ENCODE measurements at regions not wholly inside any gene's neighbourhood (a gene's known extent, or its start where the extent isn't known, plus 50 kb on each side); places are given as distances from the start of the nearest gene placed in this dataset.

DNA sequence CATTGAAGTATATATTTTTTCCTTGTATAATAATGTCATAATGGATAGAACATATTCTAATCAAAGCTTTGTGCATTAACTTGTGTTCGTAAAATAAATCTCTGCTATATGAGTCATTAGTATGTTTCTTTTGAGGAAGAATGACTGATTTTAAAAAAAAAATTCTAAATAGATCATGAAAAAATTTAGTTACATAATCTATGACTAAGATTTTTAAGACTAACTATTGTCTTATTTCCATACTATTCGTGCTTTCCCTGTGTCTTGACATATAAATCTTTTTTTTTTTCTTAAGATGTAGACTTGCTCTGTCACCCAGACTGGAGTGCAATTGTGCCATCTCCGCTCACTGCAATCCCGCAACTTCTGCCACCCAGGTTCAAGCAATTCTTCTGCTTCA, 226.1 kb downstream of the DSEL start:
- no peak for DNase-seq (ENCODE audit: low spot score)

DNA sequence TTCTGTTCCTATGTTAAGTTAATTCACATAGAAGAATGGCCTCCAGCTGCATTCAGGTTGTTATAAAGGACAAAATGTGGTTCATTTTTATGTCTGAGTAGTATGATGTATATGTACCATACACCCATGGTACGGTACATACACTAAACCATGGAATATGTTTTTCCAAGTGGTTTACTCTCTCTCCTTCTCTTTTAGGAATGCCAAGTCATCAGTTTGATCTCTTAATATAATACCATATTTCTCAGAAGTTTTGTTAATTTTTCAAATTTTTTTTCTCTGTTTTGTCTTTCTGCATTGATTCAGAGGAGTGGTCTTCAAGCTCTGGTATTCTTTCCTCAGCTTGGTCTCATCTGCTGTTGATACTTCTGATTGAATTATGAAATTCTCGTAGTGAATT, 230.9 kb downstream of the DSEL start:
- no peak for DNase-seq (ENCODE audit: low spot score)

DNA sequence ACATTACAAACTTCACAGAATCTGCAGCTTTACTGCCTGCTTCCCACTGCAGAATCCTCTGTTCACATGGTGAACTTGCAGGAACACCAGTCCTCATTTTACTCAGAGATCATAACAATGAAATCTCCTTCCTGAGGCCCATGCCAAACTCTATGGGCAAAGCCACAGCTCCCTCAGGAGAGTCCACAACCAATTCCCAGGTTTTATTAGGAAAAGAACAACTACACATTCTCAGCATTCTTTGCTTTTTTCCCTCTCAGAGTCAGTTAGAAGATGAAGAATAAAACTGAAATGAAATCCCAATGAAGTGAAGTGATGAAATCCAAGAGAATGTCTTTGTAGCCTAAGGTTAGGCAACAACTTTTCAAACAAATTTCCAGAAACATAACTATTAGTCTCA, 233.7 kb downstream of the DSEL start:
- no peak for DNase-seq (ENCODE audit: low spot score)

DNA sequence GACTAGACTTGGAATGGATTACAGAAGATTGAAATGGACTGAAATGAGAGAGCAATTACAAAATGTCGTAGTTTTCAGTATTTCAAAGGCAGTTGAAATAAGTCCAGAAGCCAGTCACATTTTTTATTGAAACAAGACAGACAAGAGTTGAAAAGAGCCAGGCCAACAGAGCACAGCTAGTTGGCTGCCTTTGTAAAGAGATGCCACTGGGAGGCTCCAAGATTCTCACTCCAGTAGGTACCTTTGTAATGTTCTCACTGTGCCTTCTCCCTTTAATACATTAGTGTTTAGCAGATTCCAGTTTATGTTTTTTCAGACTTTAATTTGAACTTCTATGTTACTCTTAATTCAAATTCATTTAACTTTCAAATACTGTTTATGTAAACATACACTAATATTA, 234.8 kb downstream of the DSEL start:
- DNase-seq (ENCODE audit: low spot score): no peak

DNA sequence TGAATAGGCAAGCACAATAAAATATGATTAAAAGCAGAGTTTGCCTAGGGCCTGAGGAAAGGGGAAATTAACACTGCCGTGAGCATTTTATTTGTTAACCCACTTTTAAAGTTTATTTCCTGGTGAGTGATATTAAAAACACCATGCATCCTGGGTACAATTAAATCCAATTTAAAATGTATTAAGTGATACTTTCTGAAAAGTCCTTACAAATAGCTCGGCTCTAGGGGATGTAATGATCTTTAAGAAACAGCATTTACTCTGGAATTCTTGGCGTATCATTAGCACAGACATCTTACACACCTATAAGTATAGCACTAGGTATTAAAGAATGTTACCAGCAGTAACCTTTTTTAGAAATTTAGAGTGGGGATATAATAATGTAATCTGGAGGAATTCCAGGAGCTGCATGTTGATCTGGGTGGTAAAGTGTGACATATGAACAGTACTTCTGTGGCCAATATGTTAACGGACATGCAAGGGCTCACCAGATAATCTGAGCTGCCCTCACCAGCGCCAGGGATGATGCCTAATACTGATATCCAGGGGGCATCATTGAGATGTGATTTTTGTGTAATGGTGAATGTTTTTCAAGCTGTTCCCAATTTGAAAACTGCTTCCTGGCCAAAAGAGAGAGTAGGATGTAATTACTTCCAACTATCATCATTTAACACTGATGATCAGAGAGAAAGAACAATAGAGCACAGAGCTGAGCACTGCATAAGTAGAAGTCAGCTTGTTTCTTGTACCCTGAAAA, 235.9 kb downstream of the DSEL start:
- DNase-seq (ENCODE audit: low spot score): no peak

DNA sequence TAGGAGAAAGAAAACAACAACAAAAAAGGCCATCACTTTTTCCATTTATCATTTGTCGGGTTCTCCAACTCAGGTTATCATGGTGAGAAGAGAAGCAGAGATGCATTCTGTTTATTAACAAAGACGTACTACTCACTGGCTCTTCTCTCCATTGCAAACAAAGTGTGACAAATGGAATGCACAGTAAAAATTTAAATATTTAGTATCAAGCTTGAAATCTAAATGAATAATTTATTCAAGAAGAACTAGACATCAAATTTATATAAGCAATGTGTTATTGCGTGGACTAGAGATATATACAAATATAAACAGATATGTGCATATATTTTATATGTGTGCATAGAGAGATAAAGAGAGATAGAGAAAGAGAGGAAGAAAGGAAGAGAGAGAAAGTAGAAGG, 236.5 kb downstream of the DSEL start:
- DNase-seq (ENCODE audit: low spot score): no peak

DNA sequence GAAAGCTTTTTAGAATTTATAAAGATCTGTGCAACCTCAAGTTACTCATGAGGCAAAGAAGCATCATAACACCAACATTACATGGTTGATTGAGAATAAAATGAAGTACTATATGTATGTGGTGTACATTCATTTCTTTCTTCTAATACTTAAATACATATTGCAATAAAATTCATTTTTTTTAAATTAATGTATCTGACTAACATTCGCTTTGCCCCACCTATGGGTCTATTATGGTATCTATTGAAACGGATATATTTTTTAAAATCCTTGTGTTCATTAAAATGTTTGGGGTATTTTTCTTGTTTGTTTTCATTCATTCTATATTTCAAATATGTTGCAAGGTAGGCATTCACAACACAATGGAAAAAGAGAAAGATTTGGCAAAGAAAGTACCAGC, 237.5 kb downstream of the DSEL start:
- no peak for DNase-seq (ENCODE audit: low spot score)

DNA sequence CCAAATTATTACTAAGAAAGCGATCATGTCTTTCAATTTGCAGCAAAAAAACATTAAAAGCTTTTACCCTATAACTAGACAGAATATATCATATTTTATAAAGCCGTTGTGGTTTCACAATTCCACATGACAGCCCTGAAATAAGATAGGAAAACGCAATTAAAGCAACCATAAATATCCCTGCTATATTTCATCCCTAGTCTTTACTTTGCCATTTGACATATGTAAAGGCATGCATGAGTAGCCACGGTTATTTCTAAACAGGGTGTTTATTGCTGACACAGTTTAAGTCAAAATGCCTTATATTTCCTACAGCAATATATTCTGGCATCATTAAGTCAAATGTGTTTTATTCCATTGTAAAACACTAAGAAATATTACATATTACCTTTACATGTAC, 239.9 kb downstream of the DSEL start:
- DNase-seq (ENCODE audit: low spot score): no peak

DNA sequence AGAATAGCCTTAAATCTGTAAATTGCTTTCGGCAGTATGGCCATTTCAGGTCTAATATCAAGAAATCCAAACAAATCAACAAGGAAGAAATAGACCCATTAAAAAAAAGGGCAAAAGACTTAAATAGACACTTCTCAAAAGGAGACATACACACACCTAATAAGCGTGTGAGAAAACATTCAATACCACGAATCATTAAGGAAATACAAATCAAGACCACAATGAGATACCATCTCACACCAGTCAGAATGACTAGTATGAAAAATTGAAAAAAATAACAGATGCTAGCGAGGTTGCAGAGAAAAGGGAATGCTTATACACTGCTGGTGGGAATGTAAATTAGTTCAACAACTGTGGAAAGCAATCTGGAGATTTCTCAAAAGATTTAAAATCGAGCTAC, 243.2 kb downstream of the DSEL start:
- no peak for DNase-seq (ENCODE audit: low spot score)

DNA sequence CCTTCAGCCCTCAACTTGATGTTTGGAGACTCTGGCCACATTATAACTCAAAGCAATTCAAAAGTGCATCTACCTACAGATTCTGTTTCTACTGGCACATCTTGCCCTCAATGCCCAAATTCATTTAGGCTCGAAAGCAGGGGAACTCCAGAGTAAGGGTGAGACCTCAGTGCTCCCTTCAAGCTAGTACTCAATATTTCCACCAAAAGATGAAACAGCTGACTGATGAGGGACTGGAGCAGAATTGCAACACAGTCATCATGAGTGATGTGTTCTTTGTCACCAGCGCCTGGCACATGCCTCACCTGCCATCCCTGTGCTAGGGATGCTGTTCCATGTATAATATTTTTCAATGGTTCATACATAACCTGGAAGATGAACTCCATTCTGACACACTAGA, 247.3 kb downstream of the DSEL start:
- no peak for DNase-seq (ENCODE audit: low spot score)

DNA sequence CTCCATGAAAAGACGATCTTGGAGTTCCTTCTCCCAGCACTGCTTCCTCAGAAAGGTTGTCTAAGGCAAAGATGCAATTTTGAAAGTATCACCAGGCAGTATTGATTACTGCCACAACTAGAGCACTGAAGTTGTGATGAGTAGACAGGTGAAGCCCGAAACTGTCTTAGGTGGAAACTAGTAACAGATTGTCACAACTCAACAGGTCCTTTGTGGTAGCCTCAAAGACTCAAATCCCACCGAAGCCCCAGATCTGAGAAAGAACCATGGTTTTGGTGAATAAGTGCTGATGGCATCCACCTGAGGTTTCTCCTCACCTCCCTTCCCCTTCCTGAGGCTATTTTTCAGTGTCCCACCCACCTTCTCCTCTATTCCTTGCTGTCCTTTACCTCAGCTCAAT, 248.0 kb downstream of the DSEL start:
- DNase-seq (ENCODE audit: low spot score): no peak

DNA sequence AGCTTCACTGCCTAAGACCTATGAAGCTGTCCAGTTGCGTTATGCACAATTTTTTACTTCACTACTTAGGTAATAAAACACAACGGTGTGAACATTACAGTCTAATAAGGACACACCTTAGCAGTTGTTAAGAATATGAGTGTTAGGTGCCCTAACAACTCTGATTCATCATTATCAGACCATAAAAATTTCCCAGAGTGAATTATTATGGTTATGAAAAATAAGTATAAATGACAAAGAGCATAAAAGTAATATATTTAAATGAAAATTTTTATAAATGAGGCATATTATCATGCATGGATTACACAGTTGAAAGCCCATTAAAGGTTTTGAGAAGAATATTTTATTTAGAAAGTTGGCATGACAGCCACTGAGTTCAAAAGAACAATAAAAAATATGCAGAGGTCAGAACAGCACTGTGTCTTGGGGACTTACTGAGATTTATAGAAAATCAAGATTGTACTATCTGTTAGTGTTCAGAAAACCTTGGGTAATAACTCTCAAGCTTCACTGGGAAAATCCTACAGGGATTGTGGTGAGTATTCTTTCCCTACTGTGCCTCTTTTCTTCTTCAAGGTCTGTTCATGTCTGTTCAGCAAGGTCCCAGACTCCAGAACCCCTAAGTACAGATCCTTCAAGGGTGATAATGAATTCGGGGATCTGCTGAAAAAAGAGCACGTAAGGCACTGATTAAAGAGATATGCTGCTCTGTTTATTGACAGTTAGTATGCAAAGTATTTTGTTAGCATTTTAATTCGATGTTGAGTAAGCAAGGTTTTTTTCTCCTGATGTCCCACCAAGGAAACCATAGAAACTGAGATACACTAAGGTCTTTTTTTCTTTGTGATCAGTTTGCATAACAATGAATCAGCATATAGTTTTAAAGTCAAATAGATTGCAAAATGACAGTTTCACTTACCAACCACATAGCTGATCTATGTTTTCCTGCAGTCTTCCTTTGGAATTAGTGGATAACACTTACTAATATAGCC, 250.0 kb downstream of the DSEL start:
- no peak for DNase-seq (ENCODE audit: low spot score)

DNA sequence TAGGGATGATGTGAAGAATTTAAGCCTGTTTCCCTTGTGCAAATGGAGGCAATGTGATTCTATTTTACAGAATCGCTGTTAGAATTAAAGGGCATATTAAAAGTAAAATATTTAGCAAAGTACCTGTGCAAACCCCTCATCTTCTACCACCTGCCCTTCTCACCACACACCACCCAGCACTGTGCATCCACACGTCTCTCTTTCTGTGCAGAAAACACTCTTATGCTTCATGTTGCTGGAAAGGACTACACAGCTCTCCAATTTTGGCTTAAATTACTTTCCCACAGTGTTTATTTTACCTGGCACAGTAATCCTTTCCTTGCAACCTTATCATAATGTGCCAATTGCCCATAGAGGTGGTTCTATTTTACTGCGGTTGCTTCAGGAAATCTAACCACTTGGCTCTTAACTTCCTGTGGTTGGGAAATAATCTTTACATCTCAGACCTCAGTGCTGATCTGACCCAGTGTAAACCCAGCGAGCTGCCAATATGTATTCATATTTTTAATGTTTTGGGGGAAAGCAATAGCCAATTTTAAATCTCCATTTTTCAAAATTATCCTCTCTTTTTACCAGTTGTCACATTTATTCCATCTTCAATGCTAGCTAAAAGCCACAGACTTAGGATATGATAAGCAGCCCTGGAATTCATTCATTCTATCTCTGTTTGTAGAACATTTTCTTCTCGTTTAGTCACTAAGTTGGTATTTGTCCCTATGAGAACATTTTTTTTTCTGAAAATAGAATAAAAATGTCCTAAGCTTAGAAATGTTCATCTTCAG, 250.9 kb downstream of the DSEL start:
- DNase-seq (ENCODE audit: low spot score): no peak

DNA sequence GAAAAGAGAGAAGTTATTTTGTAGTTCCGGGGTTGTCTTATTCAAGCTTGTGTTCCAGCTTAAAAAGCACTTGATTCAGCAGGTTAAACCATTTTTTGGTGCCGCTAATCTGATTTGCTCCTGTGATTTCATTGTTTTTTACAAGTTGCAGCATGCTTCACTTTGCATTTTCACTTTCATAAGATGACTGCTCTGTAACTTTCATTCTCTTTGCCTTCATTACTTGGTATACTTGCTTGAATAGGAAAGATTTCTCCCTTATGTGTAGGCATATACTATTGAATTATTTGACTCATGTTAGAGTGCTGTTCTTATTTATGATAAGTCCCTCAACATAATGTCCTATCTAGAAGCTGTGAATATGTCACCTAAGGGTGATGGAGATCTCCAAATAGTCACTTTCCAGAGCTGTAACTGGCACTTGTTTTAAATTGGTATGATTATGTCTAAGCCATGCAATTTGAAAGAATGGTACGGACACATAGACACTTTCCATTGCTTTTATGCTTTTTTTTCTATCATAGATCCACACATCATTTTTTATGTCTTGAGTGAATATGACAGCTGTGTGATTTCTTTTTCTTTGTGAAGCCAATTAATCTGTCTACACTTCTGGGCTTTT, 254.5 kb downstream of the DSEL start:
- DNase-seq (ENCODE audit: low spot score): no peak

DNA sequence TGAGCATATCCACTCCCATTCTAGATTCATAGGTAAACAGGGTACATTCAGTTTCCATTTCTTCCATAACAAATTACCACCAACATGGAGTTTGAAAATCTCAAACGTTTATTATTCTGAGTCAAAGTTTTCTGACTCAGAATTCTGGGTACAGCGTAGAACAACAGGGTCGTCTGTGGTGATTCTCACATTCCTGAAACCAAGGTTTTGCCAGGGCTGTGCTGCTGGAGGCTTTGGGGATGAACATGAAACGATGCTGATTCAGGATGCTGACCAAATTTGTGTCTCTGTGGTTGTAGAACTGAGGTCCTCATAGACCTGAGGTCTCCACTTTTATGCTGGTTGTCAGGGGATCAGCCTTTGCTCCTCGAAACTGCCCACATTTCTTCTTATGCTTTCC, 255.7 kb downstream of the DSEL start:
- no peak for DNase-seq (ENCODE audit: low spot score)

DNA sequence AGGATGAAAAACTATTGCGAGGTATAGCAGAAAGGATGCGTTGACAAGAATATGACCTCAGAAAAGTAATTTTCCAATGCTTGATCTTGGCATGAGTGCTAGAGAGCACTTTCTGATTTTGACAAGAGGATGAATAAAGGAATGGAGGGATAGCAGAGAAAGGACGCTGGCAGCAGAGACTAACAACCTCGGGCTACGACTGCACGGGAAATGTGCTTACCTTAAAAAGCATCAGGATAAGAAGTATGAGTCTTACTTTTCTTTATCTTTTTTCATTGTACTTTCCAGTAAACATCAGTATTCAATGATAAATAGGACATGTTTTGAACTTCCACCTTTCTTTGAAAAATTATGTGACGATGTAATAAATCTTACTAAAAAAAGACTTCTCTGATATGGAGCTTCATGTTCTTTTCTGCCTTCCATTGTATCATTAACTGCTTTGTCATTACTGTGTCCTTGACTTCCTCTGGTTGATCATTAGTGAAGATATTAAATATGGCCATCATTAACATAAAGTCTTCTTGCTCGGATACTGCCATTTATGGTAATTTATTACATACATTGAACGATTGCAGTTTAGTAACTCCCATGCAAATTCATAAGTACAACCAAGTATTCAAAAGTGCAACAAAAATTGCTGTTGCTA, 265.6 kb downstream of the DSEL start:
- DNase-seq (ENCODE audit: low spot score): no peak

DNA sequence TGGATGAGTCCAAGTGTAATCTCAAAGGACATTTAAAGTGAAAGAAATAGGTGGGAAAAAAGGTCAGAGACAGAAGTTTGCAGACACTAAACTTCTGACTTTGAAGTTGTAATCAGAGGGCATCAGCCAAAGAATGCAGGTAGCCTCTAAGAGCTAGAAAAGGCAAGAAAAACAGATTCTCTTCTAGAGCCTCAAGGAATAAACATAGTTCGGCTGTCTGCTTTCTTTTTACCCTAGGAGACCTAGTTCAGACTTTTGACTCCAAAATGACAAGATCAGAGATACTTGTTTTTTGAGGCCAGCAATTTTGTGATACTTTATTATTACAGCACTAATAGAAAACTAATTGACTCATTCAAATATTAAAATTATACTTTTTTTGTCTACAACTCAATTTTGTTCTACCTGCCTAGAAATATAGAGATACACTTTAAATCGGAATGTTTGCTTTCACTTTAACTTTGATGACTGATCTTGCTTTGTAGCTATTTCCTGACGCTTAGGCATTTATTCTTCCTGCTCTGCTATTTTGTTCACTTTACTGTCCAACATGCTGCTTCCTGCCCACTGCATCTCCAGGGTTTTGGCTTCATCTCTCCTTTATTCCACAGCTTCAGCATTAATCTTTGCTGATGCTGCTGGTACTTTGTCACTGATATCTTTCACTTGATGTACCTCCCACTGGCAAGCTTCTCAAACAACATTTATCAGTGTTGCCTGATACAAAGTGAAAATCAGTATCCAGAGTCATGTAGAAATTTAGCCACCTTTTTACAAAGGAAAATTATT, 272.5 kb downstream of the DSEL start:
- no peak for DNase-seq (ENCODE audit: low spot score)

DNA sequence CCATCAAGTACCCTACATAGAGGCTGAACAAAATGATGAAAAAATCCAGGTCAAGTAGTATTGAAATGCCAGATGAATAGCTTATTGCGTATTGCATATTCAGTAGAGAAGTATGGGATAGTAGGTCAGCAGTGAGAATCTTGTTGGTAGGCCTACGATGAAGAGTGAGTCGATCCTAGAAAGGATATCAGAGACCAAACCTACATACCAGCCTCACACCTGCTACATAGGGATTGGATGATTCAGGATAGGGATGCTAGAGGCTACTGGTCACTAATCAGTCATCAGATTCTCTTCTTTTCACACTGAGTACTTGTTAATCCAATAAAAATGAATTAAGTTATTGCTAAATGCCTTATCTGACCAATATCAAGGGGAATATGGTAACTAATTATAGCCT, 274.5 kb downstream of the DSEL start:
- DNase-seq (ENCODE audit: low spot score): no peak

DNA sequence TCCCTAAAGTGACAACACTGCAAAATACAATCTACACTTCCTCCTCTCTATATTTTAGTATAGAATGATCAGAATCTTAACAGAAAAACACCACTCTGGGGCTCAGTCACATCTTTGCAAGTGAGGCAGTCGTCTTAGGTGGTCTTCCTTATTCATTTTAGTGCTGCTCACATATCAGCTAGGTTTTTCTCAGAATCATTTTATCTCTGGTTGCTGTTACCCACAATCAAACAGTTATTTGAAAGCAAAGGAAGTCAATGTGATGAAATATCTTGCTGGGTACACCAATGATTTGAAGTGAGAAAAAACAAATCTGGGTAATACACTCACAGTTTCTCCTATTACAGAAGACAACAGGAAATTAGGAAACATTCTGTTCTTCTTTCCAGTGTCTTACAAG, 275.2 kb downstream of the DSEL start:
- DNase-seq (ENCODE audit: low spot score): no peak

DNA sequence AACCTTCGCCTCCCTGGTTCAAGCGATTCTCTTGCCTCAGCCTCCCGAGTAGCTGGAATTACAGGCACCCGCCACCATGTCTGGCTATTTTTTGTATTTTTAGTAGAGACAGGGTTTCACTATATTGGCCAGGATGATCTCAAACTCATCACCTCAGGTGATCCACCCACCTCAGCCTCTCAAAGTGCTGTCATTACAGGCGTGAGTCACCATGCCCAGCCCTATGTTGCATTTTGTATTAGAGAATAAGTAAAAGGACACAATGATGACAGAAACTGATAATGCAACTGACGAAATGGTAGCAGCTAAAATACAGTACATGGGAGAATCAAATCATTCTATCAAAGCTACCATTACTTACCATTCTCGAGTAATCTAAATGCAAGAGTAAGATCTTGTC, 276.7 kb downstream of the DSEL start:
- DNase-seq (ENCODE audit: low spot score): no peak

DNA sequence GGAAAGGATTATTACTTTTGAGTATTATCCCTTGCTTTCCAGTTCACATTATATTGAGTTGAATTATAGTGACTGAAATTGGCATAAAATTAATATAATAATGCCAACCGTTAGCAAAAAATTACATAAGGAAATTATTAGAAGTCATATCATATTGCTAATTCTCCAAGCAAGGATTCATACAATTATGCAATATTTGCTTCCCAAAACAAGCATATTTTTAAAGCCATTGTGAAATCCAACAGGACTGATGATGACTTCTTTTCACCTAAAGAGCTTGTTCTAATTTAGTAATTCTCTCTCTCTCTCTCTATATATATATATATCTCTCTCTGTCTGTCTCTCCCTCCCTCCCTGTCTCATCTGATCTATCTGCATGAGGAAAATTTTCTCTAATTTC, 283.5 kb downstream of the DSEL start:
- no peak for DNase-seq (ENCODE audit: low spot score)
